ENCODE measurements at regions not wholly inside any gene's neighbourhood (a gene's known extent, or its start where the extent isn't known, plus 50 kb on each side); places are given as distances from the start of the nearest gene placed in this dataset.
"Not testable (repeated sequence)": the region's sequence is repeated elsewhere in the genome, so short reads cannot be mapped to it uniquely, and the experiment has no call there.

DNA sequence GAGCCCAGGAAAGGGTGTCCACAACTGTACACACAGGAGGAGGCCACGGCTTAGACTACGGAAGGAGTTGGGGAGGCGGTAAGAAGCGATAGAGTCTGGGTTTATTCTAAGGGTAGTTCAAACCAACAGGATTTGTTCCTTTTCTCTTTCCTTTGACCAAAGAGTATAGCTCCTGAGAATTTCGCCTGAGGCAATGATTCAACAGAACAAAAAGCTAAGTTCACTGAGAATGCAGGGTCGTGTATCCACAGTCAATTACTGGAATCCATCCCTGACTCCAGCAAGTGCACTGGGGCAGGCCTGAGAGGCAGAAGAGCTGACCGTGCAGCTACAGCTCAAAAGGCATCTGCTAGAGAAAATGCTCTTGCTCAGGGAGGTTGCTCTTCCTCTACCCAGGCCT lies 140.9 kb downstream of the TFCP2L1 start:
- no peak for DNase-seq (ENCODE audit: extremely low read depth, low read depth)

DNA sequence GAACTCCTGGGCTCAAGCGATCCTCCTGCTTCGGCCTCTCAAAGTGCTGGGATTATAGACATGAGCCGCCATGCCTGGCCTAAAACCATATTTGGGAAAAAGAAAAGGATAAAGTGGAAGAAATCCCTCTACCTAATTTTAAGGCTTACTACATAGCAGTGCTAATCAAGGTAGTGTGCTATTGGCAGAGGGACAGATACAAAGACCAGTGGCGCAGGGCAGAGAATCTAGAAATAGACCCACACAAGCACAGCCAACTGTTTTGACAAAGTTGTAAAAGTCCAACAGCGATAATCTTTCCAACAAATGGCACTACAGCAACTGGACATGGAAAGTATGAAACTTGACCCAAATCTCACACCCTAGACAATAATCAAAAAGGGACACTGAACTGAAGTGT lies 138.4 kb downstream of the TFCP2L1 start:
- DNase-seq (ENCODE audit: extremely low read depth, low read depth): no peak

DNA sequence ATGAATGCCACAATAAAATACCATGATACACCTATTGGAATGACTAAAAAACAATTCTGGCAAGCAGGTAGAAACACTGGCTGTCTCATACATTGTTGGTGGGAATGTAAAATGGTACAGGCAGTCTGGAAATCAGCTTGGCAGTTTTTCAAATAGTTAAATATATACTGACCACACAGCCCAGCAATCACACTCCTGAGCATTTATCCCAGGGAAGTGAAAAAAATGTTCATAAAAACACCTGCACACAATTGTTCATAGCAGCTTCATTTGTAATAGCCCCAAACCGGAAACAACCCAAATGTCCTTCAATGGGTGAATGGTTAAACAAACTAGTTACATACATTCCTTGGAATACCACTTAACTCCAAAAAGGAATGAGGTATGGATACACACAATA lies 137.2 kb downstream of the TFCP2L1 start:
- DNase-seq (ENCODE audit: extremely low read depth, low read depth): no peak

DNA sequence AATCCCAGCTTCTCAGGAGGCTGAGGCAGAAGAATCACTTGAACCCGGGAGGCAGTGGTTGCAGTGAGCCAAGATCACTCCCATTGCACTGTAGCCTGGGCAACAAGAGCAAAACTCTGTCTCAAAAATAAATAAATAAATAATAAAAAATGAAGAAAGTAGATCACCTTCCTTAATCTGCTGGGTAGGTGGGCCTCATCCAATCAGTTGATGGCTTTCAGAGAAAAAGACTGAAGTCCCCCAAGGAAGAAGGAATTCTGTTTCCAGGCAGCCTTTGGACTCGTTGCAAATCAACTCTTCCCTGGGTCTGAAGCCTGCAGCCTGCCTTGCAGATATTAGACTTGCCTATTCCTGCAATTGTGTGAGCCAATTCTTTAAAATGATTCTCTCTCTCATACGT lies 136.5 kb downstream of the TFCP2L1 start:
- DNase-seq (ENCODE audit: extremely low read depth, low read depth): no peak

DNA sequence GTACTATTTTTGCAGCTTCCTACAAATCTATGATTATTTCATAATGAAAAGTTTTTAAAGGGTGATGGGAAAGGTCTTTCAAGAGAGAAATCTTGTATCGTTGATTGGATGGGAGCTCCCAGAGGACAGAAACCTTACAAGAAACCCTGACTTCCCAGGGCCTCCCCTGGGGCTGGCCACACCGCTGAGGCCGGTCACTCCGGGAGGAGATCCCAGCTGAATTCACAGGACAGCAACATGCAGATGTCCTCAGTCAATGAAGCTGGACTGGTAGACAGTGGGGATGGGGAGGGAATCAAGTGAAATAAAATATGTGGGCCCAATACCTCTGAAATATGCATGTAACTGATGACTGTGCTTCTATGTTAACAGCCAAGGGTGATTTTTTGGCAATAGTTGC lies 135.6 kb downstream of the TFCP2L1 start:
- no peak for DNase-seq (ENCODE audit: extremely low read depth, low read depth)

DNA sequence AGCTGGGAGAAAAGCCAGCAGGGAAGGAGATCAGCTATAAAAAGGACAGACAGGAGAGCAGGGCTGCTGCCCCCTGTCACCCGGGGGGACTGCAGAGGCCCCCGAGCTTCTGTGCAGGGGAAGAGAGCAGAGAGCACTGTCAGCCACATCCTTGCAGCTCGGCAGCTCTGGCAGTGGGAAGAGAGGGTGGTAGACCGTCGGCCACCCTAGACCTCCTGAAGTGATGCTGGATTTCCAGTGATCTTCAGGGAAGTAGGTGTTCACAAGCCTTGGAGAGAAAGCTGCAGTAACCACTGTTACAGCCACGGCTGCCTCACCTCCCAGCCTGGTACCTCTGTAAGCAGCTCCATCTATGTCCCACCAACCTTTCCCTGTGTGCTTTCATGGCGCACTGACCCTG lies 134.9 kb downstream of the TFCP2L1 start:
- no peak for DNase-seq (ENCODE audit: extremely low read depth, low read depth)

DNA sequence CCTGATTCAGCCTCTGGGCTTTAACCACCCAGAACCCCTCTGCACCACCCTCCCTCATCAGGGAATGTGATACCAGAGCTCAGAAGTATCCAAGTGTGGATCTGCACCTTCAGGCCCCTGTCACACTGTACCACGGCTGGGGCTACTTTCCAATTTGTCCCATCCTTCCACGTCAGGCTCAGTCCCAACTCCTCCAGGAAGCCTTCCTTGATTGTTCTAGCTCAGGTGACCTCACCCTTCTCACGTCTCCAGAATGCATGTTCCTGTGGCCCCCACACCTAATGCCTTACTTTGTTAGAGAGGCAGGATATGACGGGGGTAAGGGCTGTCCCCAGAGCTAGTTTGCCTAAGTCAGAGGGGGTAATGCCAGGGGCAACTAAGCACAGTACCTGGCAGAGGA lies 134.3 kb downstream of the TFCP2L1 start:
- no peak for DNase-seq (ENCODE audit: extremely low read depth, low read depth)

DNA sequence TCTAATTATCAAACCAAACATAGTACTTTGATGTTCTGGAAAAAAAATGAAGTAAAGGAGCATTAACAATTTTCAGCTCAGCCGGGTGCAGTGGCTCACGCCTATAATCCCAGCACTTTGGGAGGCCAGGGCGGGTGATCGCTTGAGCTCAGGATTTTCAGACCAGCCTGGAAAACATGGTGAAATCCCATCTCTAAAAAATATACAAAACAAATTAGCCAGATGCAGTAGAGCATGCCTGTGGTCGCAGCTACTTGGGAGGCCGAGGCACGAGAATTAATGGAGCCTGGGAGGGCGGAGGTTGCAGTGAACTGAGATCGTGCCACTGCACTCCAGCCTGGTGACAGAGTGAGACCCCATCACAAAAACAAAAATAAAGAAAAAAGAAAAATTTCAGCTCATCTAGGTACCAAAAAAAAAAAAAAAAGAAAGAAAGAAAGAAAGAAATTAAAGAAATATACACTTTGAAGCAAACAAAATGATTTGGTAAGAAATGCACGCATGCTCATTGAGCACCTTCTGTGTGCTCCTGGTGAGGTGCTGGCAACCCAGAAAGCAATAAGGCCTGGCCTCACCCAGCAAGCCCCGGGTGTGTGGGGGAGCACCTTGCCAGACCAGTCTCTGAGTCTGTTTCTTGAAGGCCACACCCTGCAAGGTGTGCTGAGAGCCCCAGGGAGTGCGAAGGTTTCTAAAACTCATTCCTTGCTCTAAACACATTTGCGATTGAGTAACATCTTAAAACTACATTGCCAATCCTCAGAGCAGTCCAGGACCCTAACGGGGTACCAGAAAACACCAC lies 133.5 kb downstream of the TFCP2L1 start:
- DNase-seq (ENCODE audit: extremely low read depth, low read depth): no peak

DNA sequence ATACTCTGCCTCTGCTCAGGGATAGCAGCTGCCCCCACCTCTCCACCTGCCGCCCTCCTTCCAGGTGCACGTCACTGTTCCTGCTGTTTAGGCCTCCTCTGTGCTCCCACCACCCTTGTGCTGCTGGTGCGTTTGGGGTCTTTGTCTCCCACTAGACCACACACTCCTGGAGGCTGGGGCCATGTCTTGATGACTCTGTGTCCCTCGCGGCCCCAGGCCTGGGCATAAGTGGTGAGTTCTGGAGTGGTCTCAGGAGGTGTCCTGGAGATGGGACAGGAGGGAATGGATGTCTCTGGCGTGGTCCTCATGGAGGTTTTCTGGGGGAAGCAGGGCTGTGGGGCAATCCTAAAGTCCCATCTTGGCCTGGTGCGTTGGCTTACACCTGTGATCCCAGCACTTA lies 132.1 kb downstream of the TFCP2L1 start:
- no peak for DNase-seq (ENCODE audit: extremely low read depth, low read depth)

DNA sequence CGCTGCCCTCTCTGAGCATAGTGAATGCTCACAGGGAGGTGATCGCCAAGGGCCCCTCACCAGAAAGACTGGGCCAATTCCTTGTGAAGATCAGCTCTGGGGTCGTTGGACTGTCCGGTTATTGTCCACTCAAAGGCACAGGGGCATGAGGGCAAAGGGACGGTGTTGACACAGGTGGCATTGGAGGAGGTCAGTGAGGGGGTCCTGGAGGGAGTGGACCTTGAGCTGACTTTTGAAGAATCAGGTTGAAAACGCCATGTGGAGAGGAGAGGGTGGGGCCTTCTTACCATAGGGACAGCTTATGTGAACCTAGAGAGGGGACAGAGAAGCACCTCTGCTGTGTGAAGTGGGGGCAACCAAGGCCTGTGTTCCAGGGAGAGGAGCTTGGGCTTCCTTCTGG lies 131.5 kb downstream of the TFCP2L1 start:
- no peak for DNase-seq (ENCODE audit: extremely low read depth, low read depth)

DNA sequence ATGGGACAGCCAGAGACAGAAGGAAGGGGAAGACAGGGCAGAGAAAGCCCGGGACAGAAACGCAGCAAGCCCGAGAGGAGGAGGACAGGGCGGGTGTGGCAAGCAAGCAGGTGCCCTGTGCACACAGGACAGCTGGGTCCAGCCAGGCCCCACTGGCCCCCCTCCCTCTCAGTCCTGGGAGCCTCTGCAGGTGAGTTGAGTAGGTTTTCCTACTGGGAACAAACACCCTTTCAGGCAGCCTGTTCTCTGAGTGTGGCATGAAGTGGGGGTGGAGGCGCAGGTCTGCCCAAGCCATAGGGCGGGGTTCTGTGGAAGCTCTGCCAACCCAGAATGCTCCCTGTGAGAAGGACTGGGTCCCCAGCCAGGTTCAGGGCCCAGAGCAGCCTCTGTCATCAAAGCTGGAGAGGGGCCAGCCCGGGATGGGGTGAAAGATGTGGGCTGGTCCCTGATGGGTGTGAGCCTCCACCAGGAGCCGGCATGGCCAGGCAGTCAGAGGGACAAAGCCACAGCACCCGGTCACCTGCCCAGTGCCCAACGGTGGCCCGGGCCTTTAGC lies 129.4 kb downstream of the TFCP2L1 start:
- no peak for DNase-seq (ENCODE audit: extremely low read depth, low read depth)

DNA sequence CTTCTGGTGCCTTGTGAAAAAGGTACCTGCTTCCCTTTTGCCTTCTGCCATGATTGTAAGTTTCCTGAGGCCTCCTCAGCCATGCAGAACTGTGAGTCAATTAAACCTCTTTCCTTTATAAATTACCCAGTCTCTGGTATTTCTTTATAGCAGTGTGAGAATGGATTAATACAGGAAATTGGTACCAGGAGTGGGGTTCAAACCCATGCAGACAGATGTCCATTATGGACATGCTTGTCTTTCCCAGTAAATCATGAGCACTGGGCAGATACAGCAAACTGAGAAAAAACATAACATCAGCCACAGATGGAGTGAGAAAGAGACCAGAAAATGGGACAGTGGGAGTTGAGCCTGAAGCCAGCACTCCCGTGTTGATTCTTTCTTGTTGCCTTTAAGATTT lies 127.5 kb downstream of the TFCP2L1 start:
- DNase-seq (ENCODE audit: extremely low read depth, low read depth): not testable (repeated sequence)

DNA sequence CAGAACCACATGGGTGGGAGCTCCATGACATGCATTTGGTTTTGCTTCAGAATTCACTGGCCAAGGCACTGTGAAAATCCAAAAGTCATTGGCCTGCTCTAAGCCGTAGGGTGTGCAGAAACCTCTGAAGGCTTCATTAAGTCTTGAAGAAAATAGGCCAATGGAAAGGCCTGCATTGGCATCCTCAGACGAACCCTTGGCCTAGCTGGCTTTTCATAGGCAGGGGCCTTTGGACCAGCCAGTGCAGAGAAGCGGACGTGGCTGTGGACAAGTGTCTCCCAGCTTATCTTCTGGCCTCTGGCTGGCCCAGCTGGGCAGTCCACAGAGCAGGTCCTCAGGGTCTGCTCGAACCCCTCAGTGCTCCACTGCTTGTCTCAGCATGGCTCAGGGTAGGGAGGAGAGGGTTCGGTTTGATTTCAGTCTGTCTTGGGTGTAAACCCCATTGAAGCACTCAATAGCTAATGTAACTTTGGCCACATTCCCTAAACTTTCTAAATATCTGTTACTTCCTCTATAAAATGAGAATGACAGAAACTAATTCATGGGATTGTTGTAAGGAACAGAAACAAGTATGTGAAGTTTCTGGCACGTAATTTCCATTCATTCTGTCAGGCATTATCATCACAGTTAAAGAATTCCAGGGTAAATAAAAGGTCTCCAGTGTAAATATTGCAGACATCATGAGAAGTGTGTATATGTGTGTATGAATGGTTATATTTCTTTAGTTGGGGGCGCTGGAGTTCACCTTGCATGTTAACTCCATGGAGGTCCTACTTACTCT lies 125.5 kb downstream of the TFCP2L1 start:
- no peak for DNase-seq (ENCODE audit: extremely low read depth, low read depth)

DNA sequence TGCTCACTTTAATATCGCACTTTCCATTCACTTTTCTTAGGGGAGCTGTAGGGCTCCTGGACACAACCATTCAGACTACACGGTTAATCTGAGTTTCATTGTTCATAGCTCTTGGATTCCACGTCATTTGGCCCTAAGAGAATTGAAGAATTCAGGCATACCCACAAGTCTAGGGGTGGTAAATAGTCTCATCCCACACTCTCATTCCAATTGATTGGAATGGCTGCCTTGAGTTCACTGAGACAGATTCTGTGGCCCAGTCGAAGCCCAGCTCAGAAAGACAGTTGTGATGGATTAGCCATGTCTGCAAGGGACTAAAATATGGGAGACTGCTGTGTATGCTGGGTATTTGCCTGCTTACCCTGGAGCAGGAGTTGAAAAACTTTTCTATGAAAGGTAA lies 124.6 kb downstream of the TFCP2L1 start:
- DNase-seq (ENCODE audit: extremely low read depth, low read depth): no peak

DNA sequence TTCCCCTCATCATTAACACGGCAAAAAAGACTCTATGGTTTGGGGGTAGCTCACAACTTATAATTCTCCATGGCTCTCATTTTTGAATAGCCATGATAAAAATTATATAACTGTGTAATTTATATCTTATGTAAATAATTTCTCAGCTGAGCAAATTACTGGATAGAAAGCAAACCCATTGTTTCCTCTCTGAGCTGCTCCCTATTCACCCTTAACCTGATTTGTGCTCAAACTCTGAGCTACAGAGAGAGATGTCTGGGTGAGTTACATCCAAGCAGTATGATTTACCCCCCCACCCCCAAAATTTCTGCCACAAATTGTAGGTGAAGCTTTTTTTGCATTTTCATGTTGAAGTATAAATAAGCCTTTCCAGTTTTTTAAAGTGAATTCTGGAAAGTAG lies 123.7 kb downstream of the TFCP2L1 start:
- DNase-seq (ENCODE audit: extremely low read depth, low read depth): no peak

DNA sequence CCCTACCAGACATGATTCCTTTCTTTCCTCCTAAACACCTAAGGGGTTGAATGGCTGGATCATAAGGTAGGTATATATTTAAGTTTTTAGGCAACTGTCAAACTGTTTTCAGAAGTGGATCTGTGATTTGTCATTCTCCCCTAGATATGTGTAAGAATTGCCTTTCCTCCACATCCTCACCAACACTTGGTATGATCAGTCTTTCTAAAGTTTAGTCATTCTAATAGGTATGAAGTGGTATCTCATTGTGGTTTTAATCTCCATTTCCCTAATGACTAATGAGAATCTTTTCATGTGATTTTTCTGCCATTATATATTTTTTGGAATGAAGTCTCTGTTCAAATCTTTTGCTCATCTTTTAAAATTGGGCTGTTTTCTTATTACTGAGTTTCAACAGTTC lies 122.1 kb downstream of the TFCP2L1 start:
- DNase-seq (ENCODE audit: extremely low read depth, low read depth): no peak

DNA sequence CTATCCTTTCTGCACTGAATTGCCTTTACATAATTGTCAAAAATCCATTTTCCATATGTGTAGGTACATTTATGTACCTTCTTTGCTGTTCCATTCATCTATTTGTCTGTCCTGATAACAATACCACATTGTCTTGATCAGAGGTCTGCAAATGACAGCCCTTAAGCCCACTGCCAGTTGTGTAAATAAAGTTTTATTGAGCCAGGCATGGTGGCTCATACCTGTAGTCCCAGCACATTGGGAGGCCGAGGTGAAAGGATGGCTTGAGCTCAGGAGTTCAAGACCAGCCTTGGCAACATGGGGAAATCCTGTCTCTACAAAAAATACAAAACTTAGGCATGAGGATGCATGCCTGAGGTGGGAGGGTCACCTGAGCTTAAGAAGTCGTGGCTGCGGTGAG lies 121.0 kb downstream of the TFCP2L1 start:
- DNase-seq (ENCODE audit: extremely low read depth, low read depth): no peak

DNA sequence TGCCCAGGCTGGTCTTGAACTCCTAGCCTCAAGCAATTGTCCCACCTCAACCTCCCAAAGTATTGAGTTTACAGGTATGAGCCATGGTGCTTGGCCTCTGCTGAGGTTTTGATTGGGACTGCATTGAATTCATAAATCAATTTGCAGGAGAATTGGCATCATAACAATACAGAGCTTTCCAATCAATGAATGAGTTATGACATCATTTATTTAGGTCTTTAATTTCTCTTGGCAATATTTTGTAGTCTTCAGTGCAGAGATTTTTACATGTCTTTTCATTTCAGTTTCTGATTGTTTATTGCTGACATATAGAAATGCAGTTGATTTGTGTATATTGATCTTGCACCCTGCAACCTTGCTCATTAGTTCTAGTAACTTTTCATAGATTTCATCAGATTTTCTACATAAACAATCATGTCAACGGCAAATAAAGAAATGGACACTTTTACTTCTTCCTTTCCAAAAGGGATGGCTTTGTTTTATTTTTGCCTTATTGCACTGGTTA lies 119.9 kb downstream of the TFCP2L1 start:
- no peak for DNase-seq (ENCODE audit: extremely low read depth, low read depth)
